SK-N-SH (cell line): ENCODE measurements at regions not wholly inside any gene's neighbourhood (a gene's known extent, or its start where the extent isn't known, plus 50 kb on each side); places are given as distances from the start of the nearest gene placed in this dataset.

Experiments used
- CTCF ChIA-PET: fragments of 300-600, 350-600 bp; formaldehyde crosslinking; extraction: SDS; loops from one replicate; lab custom pipeline; 2021; lab: Yijun Ruan, JAX
- POLR2A ChIA-PET: fragments of 350-600 bp; sonication (Branson Sonifier 250); formaldehyde crosslinking; extraction: SDS; loops from one replicate; lab custom pipeline; 2020; ENCODE audit warnings: antibody characterized with exemption, inconsistent platforms; lab: Yijun Ruan, JAX
- DNase-seq: peaks from one replicate; pipeline ENCODE4 v3.0.0; 2012
- H2AFZ ChIP-seq: fragments of 200-600 bp; sonication (generic); 2 replicates; pipeline ENCODE4 v1.8.1; 2016; ENCODE audit warnings: antibody characterized with exemption, mild to moderate bottlenecking, low read depth
- H3F3A ChIP-seq: fragments of 200-600 bp; sonication (generic); replicated peaks from 2 replicates; pipeline ENCODE3; 2016; ENCODE audit warnings: antibody characterized with exemption, mild to moderate bottlenecking; ENCODE audit not compliant: insufficient read depth
- H3K27ac ChIP-seq, 2 experiments: fragments of 200-500 bp in 1 of 2; fragments of 200-600 bp in 1 of 2; sonication (Bioruptor generic) in 1 of 2; sonication (generic), shearing (Covaris generic) in 1 of 2; 2 replicates each; pipeline versions ENCODE4 v1.5.1 to v1.6.1; 2014 to 2016; ENCODE audit warnings: low read depth in 2 of 2, inconsistent platforms in 1 of 2, low read length in 1 of 2, mild to moderate bottlenecking in 1 of 2, mixed read lengths in 1 of 2
- H3K27me3 ChIP-seq: fragments of 200-600 bp; sonication (generic), shearing (Covaris generic); 2 replicates; pipeline ENCODE4 v1.6.1; 2016; ENCODE audit warnings: mixed run types; ENCODE audit not compliant: insufficient read depth
- H3K36me3 ChIP-seq, 2 experiments: fragments of 200-500 bp in 1 of 2; fragments of 200-600 bp in 1 of 2; sonication (Bioruptor generic) in 1 of 2; sonication (generic) in 1 of 2; replicated peaks in 1 of 2; 2 replicates each; pipeline versions ENCODE3 to v1.5.1; 2014 to 2016; ENCODE audit warnings: low read length in 1 of 2, mild to moderate bottlenecking in 1 of 2; ENCODE audit not compliant: insufficient read depth in 2 of 2, control insufficient read depth in 1 of 2
- H3K4me1 ChIP-seq, 2 experiments: fragments of 200-500 bp in 1 of 2; fragments of 200-600 bp in 1 of 2; sonication (Bioruptor generic) in 1 of 2; sonication (generic), shearing (Covaris generic) in 1 of 2; 2 replicates each; pipeline versions ENCODE4 v1.5.1 to v1.6.1; 2014 to 2016; ENCODE audit warnings: low read depth in 1 of 2, low read length in 1 of 2, mixed run types in 1 of 2; ENCODE audit not compliant: insufficient read depth in 2 of 2, control insufficient read depth in 1 of 2
- H3K4me2 ChIP-seq: fragments of 200-600 bp; sonication (generic), shearing (Covaris generic); 2 replicates; pipeline ENCODE4 v1.6.1; 2017; ENCODE audit warnings: mixed run types
- H3K4me3 ChIP-seq, 2 experiments: fragments of 200-500 bp in 1 of 2; fragments of 200-600 bp in 1 of 2; sonication (Bioruptor generic) in 1 of 2; sonication (generic), shearing (Covaris generic) in 1 of 2; 2 replicates each; pipeline versions ENCODE4 v1.5.1 to v1.8.1; 2014 to 2016; ENCODE audit warnings: low read depth in 2 of 2, inconsistent platforms in 1 of 2, low read length in 1 of 2, mild to moderate bottlenecking in 1 of 2, mixed read lengths in 1 of 2, moderate library complexity in 1 of 2
- H3K79me2 ChIP-seq: fragments of 200-600 bp; sonication (generic); 2 replicates; pipeline ENCODE4 v1.8.1; 2017; ENCODE audit warnings: mild to moderate bottlenecking; ENCODE audit not compliant: insufficient read depth
- H3K9ac ChIP-seq: fragments of 200-600 bp; sonication (generic); 2 replicates; pipeline ENCODE4 v1.6.1; 2017; ENCODE audit warnings: mixed run types
- H3K9me2 ChIP-seq: fragments of 200-600 bp; sonication (generic); 2 replicates; pipeline ENCODE4 v1.6.1; 2017; ENCODE audit warnings: mixed run types
- H3K9me3 ChIP-seq: fragments of 200-600 bp; sonication (generic); 2 replicates; pipeline ENCODE4 v1.6.1; 2017; ENCODE audit warnings: mixed run types, mild to moderate bottlenecking, moderate library complexity
- H4K20me1 ChIP-seq: fragments of 200-600 bp; sonication (generic); 2 replicates; pipeline ENCODE4 v1.6.1; 2017; ENCODE audit warnings: mild to moderate bottlenecking, mixed run types; ENCODE audit not compliant: insufficient read depth
- CHD2 ChIP-seq: fragments of 150-350 bp; IDR thresholded peaks from 2 replicates; pipeline ENCODE4 v1.6.1; 2018; ENCODE audit warnings: low read length; ENCODE audit not compliant: partially characterized antibody
- ELF1 ChIP-seq: IDR thresholded peaks from 2 replicates; pipeline ENCODE4 v1.4.0; 2012
- EZH2phosphoT487 ChIP-seq: fragments of 200-600 bp; sonication (generic); IDR thresholded peaks from 2 replicates; pipeline ENCODE4 v1.6.1; 2017; ENCODE audit warnings: low read depth, mixed run types, mild to moderate bottlenecking, antibody characterized with exemption, moderate library complexity, borderline replicate concordance
- FOSL2 ChIP-seq: IDR thresholded peaks from 2 replicates; pipeline ENCODE4 v1.4.0; 2012; ENCODE audit warnings: low read depth, mild to moderate bottlenecking, moderate library complexity, borderline replicate concordance
- MEF2A ChIP-seq: IDR thresholded peaks from 2 replicates; pipeline ENCODE4 v1.4.0; 2012; ENCODE audit warnings: low read depth, borderline replicate concordance
- NFIC ChIP-seq: IDR thresholded peaks from 2 replicates; pipeline ENCODE4 v1.4.0; 2012; ENCODE audit warnings: borderline replicate concordance
- NRF1 ChIP-seq: IDR thresholded peaks from 2 replicates; pipeline ENCODE4 v1.6.1; 2012; ENCODE audit warnings: low read depth, mild to moderate bottlenecking, low read length
- POLR2AphosphoS5 ChIP-seq: IDR thresholded peaks from 2 replicates; pipeline ENCODE4 v1.6.1; 2012; ENCODE audit warnings: low read depth, low read length
- RAD21 ChIP-seq: IDR thresholded peaks from 2 replicates; pipeline ENCODE4 v1.6.1; 2012; ENCODE audit warnings: mild to moderate bottlenecking, low read length
- SIN3A ChIP-seq: IDR thresholded peaks from 2 replicates; pipeline ENCODE4 v1.6.1; 2012; ENCODE audit warnings: low read depth, mild to moderate bottlenecking, low read length, moderate library complexity, borderline replicate concordance
- TAF1 ChIP-seq: IDR thresholded peaks from 2 replicates; pipeline ENCODE4 v1.6.1; 2012; ENCODE audit warnings: low read depth, mild to moderate bottlenecking, low read length, moderate library complexity, borderline replicate concordance
- TEAD4 ChIP-seq: IDR thresholded peaks from 2 replicates; pipeline ENCODE4 v1.4.0; 2012; ENCODE audit warnings: mild to moderate bottlenecking, borderline replicate concordance; ENCODE audit not compliant: insufficient read depth
- YY1 ChIP-seq: IDR thresholded peaks from 2 replicates; pipeline ENCODE4 v1.4.0; 2012; ENCODE audit warnings: low read depth, mild to moderate bottlenecking
- WGBS: methylation state at CpG from one replicate; pipeline ENCODE4 v1.1.6; 2017; ENCODE audit warnings: low lambda C conversion rate; 5-methylcytosine and 5-hydroxymethylcytosine counted together
- TF ChIP-seq, protein P1 (sequence below): fragments of 150-350 bp; IDR thresholded peaks from 2 replicates; pipeline ENCODE4 v1.6.1; 2016; ENCODE audit warnings: mild to moderate bottlenecking, low read depth, low read length
- TF ChIP-seq, protein P2 (sequence below): IDR thresholded peaks from 2 replicates; pipeline ENCODE4 v1.4.0; 2012; ENCODE audit warnings: low read depth, borderline replicate concordance

GRCh38 chr1:22283596-22283995 is 140.7 kb upstream of the WNT4 start (continued):
- no peak for TF ChIP-seq SIN3A
- TF ChIP-seq MEF2A: no peak
- TF ChIP-seq, all 33 proteins: peak for 0

DNA sequence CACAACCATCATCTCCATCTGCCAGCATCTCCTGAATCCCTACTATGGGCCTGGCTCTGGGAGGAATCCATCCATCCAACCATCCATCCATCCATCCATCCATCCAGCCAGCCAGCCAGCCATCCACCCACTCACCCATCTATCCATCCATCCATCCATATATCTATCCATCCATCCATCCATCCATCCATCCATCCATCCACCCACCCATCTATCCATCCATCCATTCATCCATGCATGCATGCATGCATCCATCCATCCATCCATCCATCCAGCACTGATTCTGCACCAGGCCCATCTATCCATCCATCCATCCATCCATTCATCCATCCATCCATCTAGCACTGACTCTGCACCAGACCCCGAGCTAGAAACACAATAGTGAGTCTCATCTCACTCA is 141.3 kb upstream of the WNT4 start:
- Histone ChIP-seq H3K79me2 (no peaks in the 10 kb centered on the region), H3K36me3 (no peaks in the 10 kb centered on the region), H3K9me3 (no peaks in the 10 kb centered on the region), H3K4me2 (no peak overlapping the region), H3F3A (no peaks in the 10 kb centered on the region), H4K20me1 (no peaks in the 10 kb centered on the region), H3K4me1 (no peaks in the 10 kb centered on the region), H2AFZ (no peak overlapping the region), H3K27ac (no peak overlapping the region), H3K27me3 (0 out of 2 replicates have a peak, but pooled peaks cover 9% of the 10 kb centered on the region), H3K9ac (no peak overlapping the region), H3K9me2 (no peaks in the 10 kb centered on the region), H3K4me3 (no peak overlapping the region)
- 0% methylated on average over 1 of the region's 1 CpG for WGBS
- TF ChIP-seq TAF1: no peak
- TF ChIP-seq, protein P1, sequence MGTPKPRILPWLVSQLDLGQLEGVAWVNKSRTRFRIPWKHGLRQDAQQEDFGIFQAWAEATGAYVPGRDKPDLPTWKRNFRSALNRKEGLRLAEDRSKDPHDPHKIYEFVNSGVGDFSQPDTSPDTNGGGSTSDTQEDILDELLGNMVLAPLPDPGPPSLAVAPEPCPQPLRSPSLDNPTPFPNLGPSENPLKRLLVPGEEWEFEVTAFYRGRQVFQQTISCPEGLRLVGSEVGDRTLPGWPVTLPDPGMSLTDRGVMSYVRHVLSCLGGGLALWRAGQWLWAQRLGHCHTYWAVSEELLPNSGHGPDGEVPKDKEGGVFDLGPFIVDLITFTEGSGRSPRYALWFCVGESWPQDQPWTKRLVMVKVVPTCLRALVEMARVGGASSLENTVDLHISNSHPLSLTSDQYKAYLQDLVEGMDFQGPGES: no peak
- TF ChIP-seq SIN3A: no peak
- TF ChIP-seq CHD2: no peak
- TF ChIP-seq NFIC: no peak
- no peak for TF ChIP-seq TEAD4
- TF ChIP-seq NRF1: no peak
- TF ChIP-seq, protein P2, sequence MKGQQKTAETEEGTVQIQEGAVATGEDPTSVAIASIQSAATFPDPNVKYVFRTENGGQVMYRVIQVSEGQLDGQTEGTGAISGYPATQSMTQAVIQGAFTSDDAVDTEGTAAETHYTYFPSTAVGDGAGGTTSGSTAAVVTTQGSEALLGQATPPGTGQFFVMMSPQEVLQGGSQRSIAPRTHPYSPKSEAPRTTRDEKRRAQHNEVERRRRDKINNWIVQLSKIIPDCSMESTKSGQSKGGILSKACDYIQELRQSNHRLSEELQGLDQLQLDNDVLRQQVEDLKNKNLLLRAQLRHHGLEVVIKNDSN: no peak
- TF ChIP-seq RAD21: no peak
- no peak for TF ChIP-seq YY1
- TF ChIP-seq EZH2phosphoT487: no peak
- TF ChIP-seq ELF1: no peak
- DNase-seq: no peak
- ChIA-PET POLR2A (no interaction called here), CTCF (interaction anchor here (3.2 kb wide), 1 partner anchor 9 kb away, joined by 13 read pairs; no protein-coding TSS in a partner anchor)

- no peak overlapping the region for H2AFZ ChIP-seq
- no peaks in the 10 kb centered on the region for H4K20me1 ChIP-seq
- no peak overlapping the region for H3K9ac ChIP-seq
- no peaks in the 10 kb centered on the region for H3K9me2 ChIP-seq
- TF ChIP-seq, protein P1: no peak
- TF ChIP-seq NFIC (no peak), EZH2phosphoT487 (no peak), FOSL2 (no peak), POLR2AphosphoS5 (no peak)
- DNase-seq: peak; percentile 9
- no peaks in the 10 kb centered on the region for H3F3A ChIP-seq
- WGBS: 67% methylated on average over 11 of the region's 15 CpGs
- POLR2A ChIA-PET: no interaction called here
- H3K27me3 ChIP-seq: 0 out of 2 replicates have a peak, but pooled peaks cover 13% of the 10 kb centered on the region
- no peak overlapping the region for H3K27ac ChIP-seq
- no peaks in the 10 kb centered on the region for H3K36me3 ChIP-seq
- H3K9me3 ChIP-seq: no peaks in the 10 kb centered on the region
- H3K79me2 ChIP-seq: no peaks in the 10 kb centered on the region
- no peak overlapping the region for H3K4me3 ChIP-seq
- CTCF ChIA-PET: interaction anchor here (3.2 kb wide), 1 partner anchor 10 kb away, joined by 13 read pairs; no protein-coding TSS in a partner anchor
- H3K4me1 ChIP-seq: no peaks in the 10 kb centered on the region
- H3K4me2 ChIP-seq: no peak overlapping the region
These were observed 142.1 kb upstream of the WNT4 start for GRCh38 chr1:22284906-22285548.
